Activated CD8-positive, alpha-beta T cell treated with anti-CD3 and anti-CD28 coated beads for 36 hours (primary cell): ENCODE measurements at regions not wholly inside any gene's neighbourhood (a gene's known extent, or its start where the extent isn't known, plus 50 kb on each side); places are given as distances from the start of the nearest gene placed in this dataset.

Source experiments
- ATAC-seq: fragments of 200-7000 bp; cut with Tn5 transposase; one replicate; pipeline ENCODE4 v1.10.0; 2021; ENCODE audit warnings: mild to moderate bottlenecking, moderate library complexity
- CTCF ChIA-PET: fragments of 350-600 bp; sonication (Branson Sonifier 250); formaldehyde crosslinking; loops from one replicate; lab custom pipeline; 2021; ENCODE audit warnings: antibody characterized with exemption; lab: Charles Lee
- POLR2A ChIA-PET: fragments of 350-600 bp; sonication (Branson Sonifier 250); formaldehyde crosslinking; loops from one replicate; lab custom pipeline; 2021; ENCODE audit warnings: antibody characterized with exemption; lab: Charles Lee
- DNase-seq: peaks from one replicate; pipeline ENCODE4 v3.0.0-alpha.2; 2020
- H3K27ac Mint-ChIP-seq: one replicate; pipeline ENCODE4 v1.8.0; 2021; ENCODE audit warnings: mild to moderate bottlenecking, mixed read lengths
- H3K27me3 Mint-ChIP-seq: one replicate; pipeline ENCODE4 v1.8.0; 2021; ENCODE audit warnings: mixed read lengths
- H3K36me3 Mint-ChIP-seq: one replicate; pipeline ENCODE4 v1.8.0; 2021; ENCODE audit warnings: low read depth, mixed read lengths
- H3K4me1 Mint-ChIP-seq: one replicate; pipeline ENCODE4 v1.8.0; 2021; ENCODE audit warnings: low read depth, mixed read lengths
- H3K4me3 Mint-ChIP-seq: one replicate; pipeline ENCODE4 v1.8.0; 2021; ENCODE audit warnings: mild to moderate bottlenecking, moderate library complexity, mixed read lengths
- H3K9me3 Mint-ChIP-seq: one replicate; pipeline ENCODE4 v1.8.0; 2021; ENCODE audit warnings: mixed read lengths
- intact Hi-C: fragments of 100-400 bp; cut with micrococcal nuclease; formaldehyde crosslinking; loops from one replicate; pipeline ENCODE4 v1.10.0; 2022
- TF ChIP-seq, protein P1 (sequence below): fragments of 200-600 bp; IDR thresholded peaks from one replicate; pipeline ENCODE4 v1.8.0; 2022; ENCODE audit warnings: antibody characterized with exemption, mild to moderate bottlenecking

DNA sequence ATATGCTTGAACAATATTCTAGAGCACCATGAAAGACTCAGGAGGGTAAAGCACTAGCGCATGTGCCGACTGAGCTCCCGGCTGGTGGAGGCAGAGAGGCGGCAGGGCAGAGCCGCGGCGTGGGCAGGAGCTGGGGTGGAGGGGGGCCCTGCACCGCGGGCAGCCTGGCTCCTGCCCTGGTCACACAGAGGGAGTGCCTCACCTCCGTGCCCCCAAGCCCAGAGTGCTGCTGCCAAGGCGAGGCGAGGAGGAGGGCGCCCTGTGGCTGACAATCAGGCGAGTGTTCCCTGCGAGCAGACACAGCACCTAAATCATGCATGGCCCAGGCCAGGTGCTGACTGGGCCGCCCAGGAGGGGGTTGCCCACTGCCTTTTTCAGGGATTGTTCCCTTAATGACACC lies 105.8 kb upstream of the TNRC6C start:
- POLR2A ChIA-PET, result interaction anchor here (1.3 kb wide), 1 partner anchor 12 kb away, joined by 3 read pairs; no protein-coding TSS in a partner anchor
- intact Hi-C loops, result no loop called here
- Mint-ChIP-seq H3K9me3 (no peaks in the 10 kb centered on the region), H3K36me3 (no peaks in the 10 kb centered on the region), H3K4me3 (no peak overlapping the region), H3K27me3 (no peaks in the 10 kb centered on the region), H3K27ac (no peak overlapping the region), H3K4me1 (peaks cover 20% of the 10 kb centered on the region)
- CTCF ChIA-PET, result no interaction called here
- no peak for ATAC-seq
- TF ChIP-seq, protein P1, sequence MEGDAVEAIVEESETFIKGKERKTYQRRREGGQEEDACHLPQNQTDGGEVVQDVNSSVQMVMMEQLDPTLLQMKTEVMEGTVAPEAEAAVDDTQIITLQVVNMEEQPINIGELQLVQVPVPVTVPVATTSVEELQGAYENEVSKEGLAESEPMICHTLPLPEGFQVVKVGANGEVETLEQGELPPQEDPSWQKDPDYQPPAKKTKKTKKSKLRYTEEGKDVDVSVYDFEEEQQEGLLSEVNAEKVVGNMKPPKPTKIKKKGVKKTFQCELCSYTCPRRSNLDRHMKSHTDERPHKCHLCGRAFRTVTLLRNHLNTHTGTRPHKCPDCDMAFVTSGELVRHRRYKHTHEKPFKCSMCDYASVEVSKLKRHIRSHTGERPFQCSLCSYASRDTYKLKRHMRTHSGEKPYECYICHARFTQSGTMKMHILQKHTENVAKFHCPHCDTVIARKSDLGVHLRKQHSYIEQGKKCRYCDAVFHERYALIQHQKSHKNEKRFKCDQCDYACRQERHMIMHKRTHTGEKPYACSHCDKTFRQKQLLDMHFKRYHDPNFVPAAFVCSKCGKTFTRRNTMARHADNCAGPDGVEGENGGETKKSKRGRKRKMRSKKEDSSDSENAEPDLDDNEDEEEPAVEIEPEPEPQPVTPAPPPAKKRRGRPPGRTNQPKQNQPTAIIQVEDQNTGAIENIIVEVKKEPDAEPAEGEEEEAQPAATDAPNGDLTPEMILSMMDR, result no peak
- no peak for DNase-seq

DNA sequence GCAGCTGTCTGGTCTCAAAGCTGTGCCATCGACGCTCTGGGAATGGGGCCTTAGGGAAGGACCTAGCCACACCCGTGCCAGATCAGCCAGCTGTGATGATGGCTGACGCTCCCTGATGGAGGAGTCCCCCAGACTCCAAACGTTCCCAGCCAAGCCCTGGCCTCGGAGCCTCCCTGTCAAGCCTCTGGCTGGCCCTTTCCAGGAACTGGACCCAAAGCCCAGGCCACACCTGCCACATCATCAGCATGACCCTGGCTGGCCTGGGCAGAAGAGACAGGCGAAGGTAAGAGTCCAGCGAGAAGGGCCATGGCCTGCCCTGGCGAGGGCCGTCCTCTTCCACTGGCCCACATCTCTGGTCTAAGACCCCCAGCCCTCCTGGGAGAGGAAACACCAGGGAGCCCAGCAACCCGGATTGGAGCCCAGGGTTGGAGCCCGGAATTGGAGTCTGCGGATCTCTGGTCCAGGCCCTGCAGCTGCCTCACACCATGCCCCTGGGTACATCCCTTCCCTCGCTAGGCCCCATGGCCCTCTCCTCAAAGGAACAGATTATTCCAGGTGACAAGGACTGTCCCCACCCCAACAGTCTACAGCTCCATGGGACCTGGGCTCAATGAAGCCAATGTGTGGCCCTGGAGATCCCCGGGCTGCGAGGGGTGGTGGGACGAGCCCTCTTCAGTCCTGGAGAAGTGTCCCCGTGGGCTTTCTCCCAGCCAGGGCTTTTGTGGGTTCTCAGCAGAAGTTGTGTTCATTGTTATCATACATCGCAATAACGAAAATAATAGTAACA lies 105.1 kb upstream of the TNRC6C start:
- POLR2A ChIA-PET, result interaction anchor here (0.8 to 1.3 kb wide), 2 partner anchors 12 to 82 kb away, joined by 3 read pairs; no protein-coding TSS in a partner anchor
- Mint-ChIP-seq H3K4me3 (no peak overlapping the region), H3K27ac (no peak overlapping the region), H3K9me3 (no peaks in the 10 kb centered on the region), H3K36me3 (no peaks in the 10 kb centered on the region), H3K27me3 (no peaks in the 10 kb centered on the region), H3K4me1 (peaks cover 26% of the 10 kb centered on the region)
- CTCF ChIA-PET, result interaction anchor here (0.9 kb wide), 1 partner anchor 160 kb away, joined by 3 read pairs; no protein-coding TSS in a partner anchor
- DNase-seq (no peak), ATAC-seq (no peak)
- intact Hi-C loops, result no loop called here
- TF ChIP-seq, protein P1, result no peak

DNA sequence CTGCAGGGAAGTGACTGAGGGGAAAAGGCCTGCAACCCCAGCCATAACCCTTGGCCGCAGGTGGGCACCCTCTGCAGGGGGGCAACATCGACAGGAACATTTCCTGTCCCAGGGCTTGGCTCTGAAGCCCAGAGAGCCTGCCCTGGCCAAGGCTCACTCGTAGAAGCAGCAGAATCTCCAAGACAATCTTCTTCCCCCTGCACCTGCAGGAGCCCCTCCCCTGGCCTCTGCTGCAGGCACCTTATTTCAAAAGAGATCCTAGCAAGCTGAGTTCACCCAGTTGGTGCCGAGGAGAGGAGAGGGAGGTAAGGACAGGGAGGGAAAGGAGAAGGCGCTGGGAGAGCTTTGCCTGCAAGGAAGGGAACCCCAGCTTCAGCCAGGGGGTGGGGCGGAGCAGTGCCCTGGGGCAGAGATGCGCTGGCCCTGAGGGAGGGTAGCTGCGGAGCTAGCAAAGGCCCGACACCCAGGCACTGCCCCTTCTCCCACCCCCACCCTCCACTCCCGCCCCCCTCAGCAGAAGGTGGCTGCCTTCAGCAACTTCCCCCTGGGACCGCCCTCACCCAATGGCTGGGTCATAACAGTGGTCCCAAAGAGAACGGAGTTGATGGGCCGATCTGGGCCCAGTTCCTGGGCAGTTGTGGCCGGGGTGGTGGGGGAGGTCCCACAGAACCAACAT lies 104.3 kb upstream of the TNRC6C start:
- intact Hi-C loops, result no loop called here
- Mint-ChIP-seq H3K36me3 (no peaks in the 10 kb centered on the region), H3K27me3 (no peaks in the 10 kb centered on the region), H3K27ac (no peak overlapping the region), H3K4me3 (no peak overlapping the region), H3K4me1 (peaks cover 26% of the 10 kb centered on the region), H3K9me3 (no peaks in the 10 kb centered on the region)
- ATAC-seq (no peak), DNase-seq (no peak)
- TF ChIP-seq, protein P1, result no peak
- POLR2A ChIA-PET, result interaction anchor here (0.8 kb wide), 1 partner anchor 83 kb away, joined by 3 read pairs; no protein-coding TSS in a partner anchor
- CTCF ChIA-PET, result interaction anchor here (0.6 to 0.9 kb wide), 2 partner anchors 10 to 159 kb away, joined by 3 read pairs; no protein-coding TSS in a partner anchor

DNA sequence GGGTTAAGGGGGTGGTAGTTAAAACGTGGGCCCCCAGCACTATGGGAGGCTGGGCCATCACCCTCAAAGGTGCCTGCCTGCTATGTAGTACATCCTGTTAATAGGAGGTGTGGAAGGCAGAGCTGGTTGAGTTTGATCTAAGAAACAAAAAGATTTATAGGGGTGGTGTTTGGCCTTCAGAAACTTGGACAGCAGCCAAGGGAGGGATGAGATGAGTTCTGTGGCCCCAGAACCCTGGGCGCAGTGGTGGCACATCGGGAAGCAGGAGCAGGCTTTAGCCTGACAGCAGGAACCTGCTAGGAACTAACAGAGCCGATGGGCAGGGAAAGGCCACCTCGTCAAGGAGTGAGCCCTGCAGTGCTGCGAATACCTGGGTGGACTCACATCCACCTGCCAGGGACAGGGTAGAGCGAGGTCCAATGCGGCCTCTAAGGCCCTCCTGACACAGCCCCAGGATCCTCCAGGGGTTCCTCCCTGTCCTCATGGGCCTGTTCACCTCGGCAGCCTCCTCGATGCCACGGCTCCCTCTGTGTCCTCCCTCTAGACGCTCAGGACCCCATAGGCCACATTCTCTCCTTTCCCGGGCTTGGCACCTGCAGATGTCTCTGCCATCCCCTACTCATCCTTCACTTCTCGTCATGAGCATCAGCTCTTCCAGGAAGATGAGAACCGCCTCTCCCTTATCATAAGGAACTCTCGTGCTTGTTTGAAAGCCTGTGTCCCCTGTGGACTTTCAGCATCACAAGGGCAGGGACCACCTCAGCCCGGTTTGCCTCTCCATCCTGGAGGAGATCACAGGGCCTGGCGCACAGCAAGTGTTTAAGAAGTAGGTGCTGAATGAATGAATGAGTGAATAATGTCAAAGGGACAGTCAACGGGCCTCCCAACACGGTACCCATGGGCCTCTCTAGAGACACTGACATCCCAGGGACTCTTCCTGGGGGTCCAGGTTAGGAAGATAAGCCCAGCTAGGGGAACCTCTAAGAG lies 103.5 kb upstream of the TNRC6C start:
- intact Hi-C loops, result no loop called here
- DNase-seq (no peak), ATAC-seq (no peak)
- Mint-ChIP-seq H3K36me3 (no peaks in the 10 kb centered on the region), H3K27me3 (no peaks in the 10 kb centered on the region), H3K27ac (peak overlapping the region; percentile 53), H3K4me1 (peaks cover 26% of the 10 kb centered on the region), H3K9me3 (no peaks in the 10 kb centered on the region), H3K4me3 (no peak overlapping the region)
- CTCF ChIA-PET, result interaction anchor here (0.6 kb wide), 1 partner anchor 11 kb away, joined by 3 read pairs; no protein-coding TSS in a partner anchor
- TF ChIP-seq, protein P1, result no peak
- POLR2A ChIA-PET, result interaction anchor here (0.9 kb wide), 1 partner anchor 30 kb away, joined by 3 read pairs; no protein-coding TSS in a partner anchor
